MM.1S (cell line): ENCODE measurements at regions not wholly inside any gene's neighbourhood (a gene's known extent, or its start where the extent isn't known, plus 50 kb on each side); places are given as distances from the start of the nearest gene placed in this dataset.

Source experiments
- DNase-seq: peaks from one replicate; pipeline ENCODE4 v3.0.0-alpha.2; 2015
- H2AFZ ChIP-seq: fragments of 300-600 bp; sonication (generic); 2 replicates; pipeline ENCODE4 v1.6.0; 2016; ENCODE audit warnings: antibody characterized with exemption, low read length
- H3F3A ChIP-seq: fragments of 300-600 bp; sonication (generic); 2 replicates; pipeline ENCODE4 v1.6.1; 2016; ENCODE audit warnings: mild to moderate bottlenecking, antibody characterized with exemption, low read length, moderate library complexity, mixed read lengths; ENCODE audit not compliant: insufficient read depth
- H3K27ac ChIP-seq: fragments of 300-600 bp; sonication (generic); 2 replicates; pipeline ENCODE4 v1.5.1; 2016; ENCODE audit warnings: mild to moderate bottlenecking, low read length
- H3K27me3 ChIP-seq: fragments of 300-600 bp; sonication (generic); replicated peaks from 2 replicates; pipeline ENCODE4 v1.6.0; 2016; ENCODE audit warnings: low read length; ENCODE audit not compliant: insufficient read depth
- H3K36me3 ChIP-seq: fragments of 300-600 bp; sonication (generic); replicated peaks from 2 replicates; pipeline ENCODE4 v1.6.1; 2016; ENCODE audit warnings: mild to moderate bottlenecking, low read length, mixed read lengths; ENCODE audit not compliant: insufficient read depth
- H3K4me1 ChIP-seq: fragments of 300-600 bp; sonication (generic); 2 replicates; pipeline ENCODE4 v1.6.1; 2016; ENCODE audit warnings: low read length, mixed read lengths
- H3K4me2 ChIP-seq: fragments of 300-600 bp; sonication (generic); 2 replicates; pipeline ENCODE4 v1.6.0; 2016; ENCODE audit warnings: low read depth, low read length
- H3K4me3 ChIP-seq: fragments of 300-600 bp; sonication (generic); 2 replicates; pipeline ENCODE4 v1.5.1; 2016; ENCODE audit warnings: low read length, mixed read lengths
- H3K79me2 ChIP-seq: fragments of 300-600 bp; sonication (generic); 2 replicates; pipeline ENCODE4 v1.6.1; 2016; ENCODE audit warnings: mixed run types, low read length, mixed read lengths
- H3K9ac ChIP-seq: fragments of 300-600 bp; sonication (generic); 2 replicates; pipeline ENCODE4 v1.6.1; 2016; ENCODE audit warnings: low read length, mixed read lengths
- H3K9me2 ChIP-seq: fragments of 300-600 bp; sonication (generic); replicated peaks from 2 replicates; pipeline ENCODE4 v1.6.1; 2016; ENCODE audit warnings: mild to moderate bottlenecking, low read length, mixed read lengths; ENCODE audit not compliant: insufficient read depth
- H3K9me3 ChIP-seq: fragments of 300-600 bp; sonication (generic); replicated peaks from 2 replicates; pipeline ENCODE4 v1.6.1; 2016; ENCODE audit warnings: mild to moderate bottlenecking, low read length, mixed read lengths; ENCODE audit not compliant: insufficient read depth
- H4K20me1 ChIP-seq: fragments of 300-600 bp; sonication (generic); 2 replicates; pipeline ENCODE4 v1.6.1; 2016; ENCODE audit warnings: mild to moderate bottlenecking, low read length, moderate library complexity, mixed read lengths; ENCODE audit not compliant: insufficient read depth
- CTCF ChIP-seq: fragments of 300-600 bp; sonication (generic); IDR thresholded peaks from 2 replicates; pipeline ENCODE4 v1.5.1; 2016; ENCODE audit warnings: antibody characterized with exemption, low read length, mixed read lengths
- EZH2 ChIP-seq: fragments of 300-600 bp; sonication (generic); optimal IDR thresholded peaks from 2 replicates; pipeline ENCODE3; 2017; ENCODE audit warnings: low read depth, mild to moderate bottlenecking, antibody characterized with exemption, low read length, mixed read lengths
- EZH2phosphoT487 ChIP-seq: fragments of 300-600 bp; sonication (generic); IDR thresholded peaks from 2 replicates; pipeline ENCODE4 v1.6.1; 2018; ENCODE audit warnings: antibody characterized with exemption, low read length

- Histone ChIP-seq H3K27me3 (no peaks in the 10 kb centered on the region), H3K27ac (no peak overlapping the region), H3K4me2 (no peak overlapping the region), H3K36me3 (no peaks in the 10 kb centered on the region), H3K4me3 (no peak overlapping the region), H4K20me1 (no peaks in the 10 kb centered on the region), H3K4me1 (no peaks in the 10 kb centered on the region), H3K9me3 (no peaks in the 10 kb centered on the region), H3K79me2 (no peaks in the 10 kb centered on the region), H3K9me2 (no peaks in the 10 kb centered on the region), H3F3A (no peaks in the 10 kb centered on the region), H3K9ac (no peak overlapping the region), H2AFZ (no peak overlapping the region)
- no peak for TF ChIP-seq EZH2
- DNase-seq = no peak
Observed at GRCh38 chr7:41574377-41574776, 128.5 kb downstream of the INHBA start.

DNA sequence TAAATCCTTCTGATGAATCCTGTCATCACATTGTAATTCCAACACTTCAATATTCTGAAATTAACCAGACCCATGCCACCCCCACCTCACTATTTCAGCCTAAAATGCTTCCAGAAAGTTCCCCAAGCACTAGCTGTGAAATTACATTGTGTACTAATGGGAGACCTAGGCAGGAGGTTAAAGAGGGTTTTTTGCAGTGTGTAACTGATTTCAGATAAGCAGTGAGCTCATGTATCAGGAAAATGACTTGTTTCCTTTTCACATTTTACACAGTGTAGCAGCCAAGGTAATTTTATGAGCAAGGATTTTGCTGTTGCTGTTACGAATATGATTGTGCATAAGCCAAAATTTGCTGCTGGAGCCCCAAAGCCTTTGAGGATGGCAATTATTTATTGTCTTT lies 129.0 kb downstream of the INHBA start:
- H3K9ac ChIP-seq = no peak overlapping the region
- H3K27ac ChIP-seq = no peak overlapping the region
- H3K79me2 ChIP-seq = no peaks in the 10 kb centered on the region
- H3K4me1 ChIP-seq = no peaks in the 10 kb centered on the region
- TF ChIP-seq EZH2 = no peak
- no peak for TF ChIP-seq EZH2phosphoT487
- no peak for TF ChIP-seq CTCF
- no peak overlapping the region for H3K4me2 ChIP-seq
- H3K4me3 ChIP-seq = no peak overlapping the region
- no peak for DNase-seq
- no peaks in the 10 kb centered on the region for H3F3A ChIP-seq
- no peaks in the 10 kb centered on the region for H4K20me1 ChIP-seq
- H3K9me3 ChIP-seq = no peaks in the 10 kb centered on the region
- no peak overlapping the region for H2AFZ ChIP-seq
- H3K9me2 ChIP-seq = no peaks in the 10 kb centered on the region
- no peaks in the 10 kb centered on the region for H3K36me3 ChIP-seq
- H3K27me3 ChIP-seq = no peaks in the 10 kb centered on the region

DNA sequence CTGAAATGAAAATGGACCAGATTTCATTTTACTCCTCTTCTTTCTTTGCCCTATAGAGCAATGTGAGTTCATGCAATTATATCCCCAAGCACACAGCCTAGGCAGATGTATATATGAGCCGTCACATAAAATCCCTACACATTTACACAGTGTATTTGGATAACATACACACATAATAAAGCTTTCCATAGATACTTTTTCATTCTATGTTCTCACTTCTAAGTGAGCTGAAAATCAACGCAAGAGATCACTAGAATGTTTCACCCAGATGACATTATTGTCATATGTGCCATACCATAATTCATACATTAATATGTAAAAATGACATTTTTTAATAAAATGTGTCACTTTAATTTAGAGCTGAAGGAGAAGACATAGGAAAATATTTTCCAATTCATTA lies 129.4 kb downstream of the INHBA start:
- TF ChIP-seq CTCF = no peak
- TF ChIP-seq EZH2 = no peak
- TF ChIP-seq EZH2phosphoT487 = no peak
- no peaks in the 10 kb centered on the region for H4K20me1 ChIP-seq
- H3K9me3 ChIP-seq = no peaks in the 10 kb centered on the region
- no peaks in the 10 kb centered on the region for H3K9me2 ChIP-seq
- H3K4me2 ChIP-seq = no peak overlapping the region
- no peaks in the 10 kb centered on the region for H3K36me3 ChIP-seq
- H3K27me3 ChIP-seq = no peaks in the 10 kb centered on the region
- H3K9ac ChIP-seq = no peak overlapping the region
- H3K4me1 ChIP-seq = no peaks in the 10 kb centered on the region
- H3K4me3 ChIP-seq = no peak overlapping the region
- H2AFZ ChIP-seq = no peak overlapping the region
- no peaks in the 10 kb centered on the region for H3K79me2 ChIP-seq
- no peak overlapping the region for H3K27ac ChIP-seq
- H3F3A ChIP-seq = no peaks in the 10 kb centered on the region
- DNase-seq = no peak

GRCh38 chr7:41573015-41573414 lies 129.9 kb downstream of the INHBA start:
- no peaks in the 10 kb centered on the region for H3K9me3 ChIP-seq
- no peaks in the 10 kb centered on the region for H3K9me2 ChIP-seq
- no peak overlapping the region for H3K4me2 ChIP-seq
- H3K4me1 ChIP-seq = no peaks in the 10 kb centered on the region
- no peaks in the 10 kb centered on the region for H3K27me3 ChIP-seq
- no peak overlapping the region for H3K4me3 ChIP-seq
- no peaks in the 10 kb centered on the region for H3K36me3 ChIP-seq
- no peaks in the 10 kb centered on the region for H4K20me1 ChIP-seq
- TF ChIP-seq EZH2 (no peak), EZH2phosphoT487 (no peak), CTCF (no peak)
- H3F3A ChIP-seq = no peaks in the 10 kb centered on the region
- H3K27ac ChIP-seq = no peak overlapping the region
- DNase-seq = no peak
- no peak overlapping the region for H3K9ac ChIP-seq
- no peak overlapping the region for H2AFZ ChIP-seq
- H3K79me2 ChIP-seq = no peaks in the 10 kb centered on the region
